ENCODE measurements at regions not wholly inside any gene's neighbourhood (a gene's known extent, or its start where the extent isn't known, plus 50 kb on each side); places are given as distances from the start of the nearest gene placed in this dataset.
"Not testable (repeated sequence)": the region's sequence is repeated elsewhere in the genome, so short reads cannot be mapped to it uniquely, and the experiment has no call there.

DNA sequence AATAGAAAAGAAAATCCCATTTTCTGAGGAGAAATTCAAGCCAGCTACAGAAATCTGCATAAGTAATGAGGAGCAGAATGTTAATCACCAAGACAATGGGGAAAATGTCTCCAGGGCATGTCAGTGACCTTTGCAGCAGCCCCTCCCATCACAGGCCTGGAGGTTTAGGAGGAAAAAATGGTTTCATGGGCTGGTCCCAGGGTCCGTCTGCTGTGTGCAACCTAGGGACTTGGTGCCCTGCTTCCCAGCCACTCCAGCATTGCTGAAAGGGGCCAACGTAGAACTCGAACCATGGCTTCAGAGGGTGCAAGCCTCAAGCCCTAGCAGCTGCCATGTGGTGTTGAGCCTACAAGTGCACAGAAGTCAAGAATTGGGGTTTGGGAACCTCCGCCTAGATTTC, 116.8 kb downstream of the ENC1 start:
- not testable (repeated sequence) for H3K27ac ChIP-seq (ENCODE audit: low read depth); H3K4me3 ChIP-seq (ENCODE audit: low read depth, low read length); H3K36me3 ChIP-seq (ENCODE audit: insufficient read depth); H3K4me1 ChIP-seq (ENCODE audit: insufficient read depth); DNase-seq (ENCODE audit: extremely low spot score)
- 95% methylated on average over 4 of the region's 4 CpGs for WGBS

DNA sequence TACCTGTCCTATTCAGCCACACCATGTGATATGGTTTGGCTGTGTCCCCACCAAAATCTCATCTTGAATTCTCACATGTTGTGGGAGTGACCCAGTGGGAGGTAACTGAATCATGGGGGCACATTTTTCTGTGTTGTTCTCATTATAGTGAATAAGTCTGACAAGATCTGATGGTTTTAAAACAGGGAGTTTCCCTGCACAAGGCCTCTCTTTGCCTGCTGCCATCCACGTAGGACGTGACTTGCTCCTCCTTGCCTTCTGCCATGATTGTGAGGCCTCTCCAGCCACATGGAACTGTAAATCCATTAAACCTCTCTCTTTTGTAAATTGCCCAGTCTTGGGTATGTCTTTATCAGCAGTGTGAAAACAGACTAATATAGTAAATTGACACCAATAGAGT, 117.7 kb downstream of the ENC1 start:
- H3K4me1 ChIP-seq (ENCODE audit: insufficient read depth); H3K4me3 ChIP-seq (ENCODE audit: low read depth, low read length); DNase-seq (ENCODE audit: extremely low spot score); H3K27ac ChIP-seq (ENCODE audit: low read depth); H3K36me3 ChIP-seq (ENCODE audit: insufficient read depth): not testable (repeated sequence)
- 94% methylated on average over 2 of the region's 2 CpGs for WGBS

DNA sequence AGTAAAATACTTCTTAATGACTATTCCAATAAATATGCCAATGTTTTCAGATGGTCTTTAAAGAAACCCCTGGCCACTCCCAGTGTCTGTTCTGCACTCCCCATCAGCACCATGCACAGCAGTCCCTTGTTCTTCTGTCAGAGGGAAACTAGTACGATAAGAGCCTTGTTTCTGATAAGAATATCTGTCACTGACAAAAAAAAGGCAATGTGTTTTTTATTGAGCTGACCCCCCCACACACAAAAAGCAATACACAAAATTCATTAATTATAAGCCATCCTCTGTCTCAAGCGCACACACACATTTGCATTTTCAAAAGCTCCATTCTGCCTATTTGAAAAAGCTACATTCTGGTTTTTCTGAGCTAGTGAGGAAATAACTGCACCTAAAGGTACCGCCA, 119.1 kb downstream of the ENC1 start:
- Histone ChIP-seq H3K4me1 (ENCODE audit: insufficient read depth) (no peaks in the 10 kb centered on the region), H3K36me3 (ENCODE audit: insufficient read depth) (no peaks in the 10 kb centered on the region), H3K4me3 (ENCODE audit: low read depth, low read length) (no peak overlapping the region), H3K27ac (ENCODE audit: low read depth) (no peak overlapping the region)
- DNase-seq (ENCODE audit: extremely low spot score): no peak
- WGBS: 79% methylated on average over 3 of the region's 3 CpGs

DNA sequence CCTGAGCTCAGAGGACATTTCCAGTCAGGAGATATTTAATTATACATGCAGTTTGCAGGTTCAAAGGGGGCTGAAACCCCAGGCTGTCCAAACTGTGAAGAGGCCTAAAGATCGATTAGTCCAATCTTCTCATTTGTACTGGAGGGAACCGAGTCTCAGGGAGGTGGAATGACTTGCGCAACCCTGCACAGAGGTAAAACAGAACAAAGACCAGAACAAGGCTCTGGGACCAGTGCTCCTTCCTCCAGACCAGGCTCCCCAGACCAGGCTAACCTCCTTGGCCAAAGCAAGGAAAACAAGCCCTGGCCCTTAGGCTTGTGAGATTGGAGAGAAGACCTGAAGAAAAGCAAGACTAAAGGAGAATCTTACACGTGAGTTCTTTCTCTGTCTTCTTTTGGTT, 120.8 kb downstream of the ENC1 start:
- Histone ChIP-seq H3K4me3 (ENCODE audit: low read depth, low read length) (no peak overlapping the region), H3K4me1 (ENCODE audit: insufficient read depth) (no peaks in the 10 kb centered on the region), H3K36me3 (ENCODE audit: insufficient read depth) (no peaks in the 10 kb centered on the region), H3K27ac (ENCODE audit: low read depth) (no peak overlapping the region)
- no peak for DNase-seq (ENCODE audit: extremely low spot score)
- 97% methylated on average over 4 of the region's 4 CpGs for WGBS

DNA sequence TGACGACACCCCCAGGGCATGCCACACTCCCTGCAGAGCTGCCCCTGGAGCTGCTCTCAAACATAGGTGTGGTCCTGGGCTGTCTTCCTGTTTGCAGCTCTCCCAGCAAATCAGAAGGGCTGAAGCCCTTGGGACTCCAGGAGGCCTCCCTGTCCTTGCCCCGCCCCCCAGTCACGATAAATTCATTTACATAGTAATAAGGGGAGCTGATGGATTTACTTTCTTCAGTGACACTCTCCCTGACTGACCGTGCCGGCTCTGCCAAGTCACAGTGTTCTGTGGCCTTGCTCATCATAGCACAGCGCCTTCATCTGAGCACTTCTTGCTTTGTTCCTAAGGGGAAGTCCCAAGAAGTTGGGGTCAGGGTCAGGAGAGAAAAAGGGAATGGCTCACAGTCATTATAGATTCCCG, 121.4 kb downstream of the ENC1 start:
- no peak overlapping the region for H3K27ac ChIP-seq (ENCODE audit: low read depth)
- no peak overlapping the region for H3K4me3 ChIP-seq (ENCODE audit: low read depth, low read length)

DNA sequence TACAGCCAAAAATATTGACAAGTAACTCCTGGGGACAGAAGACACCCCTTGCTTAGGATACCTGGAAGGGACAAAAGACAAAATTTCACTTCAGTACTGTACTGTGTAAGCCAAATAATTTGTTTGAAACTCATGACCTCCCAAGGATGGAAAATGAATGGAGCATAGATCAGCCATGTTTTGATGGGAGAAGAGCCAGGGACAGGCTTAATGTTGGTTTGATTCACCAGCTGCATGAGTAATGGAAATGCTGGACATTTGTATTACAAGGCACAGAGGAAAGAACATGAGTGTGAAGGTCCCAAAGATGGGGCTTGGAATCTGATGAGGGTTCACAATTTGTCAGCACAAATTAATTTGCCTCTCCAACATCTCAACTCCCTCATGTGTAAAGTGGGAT, 122.8 kb downstream of the ENC1 start:
- Histone ChIP-seq H3K4me1 (ENCODE audit: insufficient read depth) (no peaks in the 10 kb centered on the region), H3K4me3 (ENCODE audit: low read depth, low read length) (no peak overlapping the region), H3K27ac (ENCODE audit: low read depth) (no peak overlapping the region), H3K36me3 (ENCODE audit: insufficient read depth) (no peaks in the 10 kb centered on the region)
- DNase-seq (ENCODE audit: extremely low spot score): no peak

More for the DNA sequence above, 121.4 kb downstream of the ENC1 start:
- Histone ChIP-seq H3K4me1 (ENCODE audit: insufficient read depth) (no peaks in the 10 kb centered on the region), H3K36me3 (ENCODE audit: insufficient read depth) (no peaks in the 10 kb centered on the region)
- WGBS: 82% methylated on average over 7 of the region's 7 CpGs
- DNase-seq (ENCODE audit: extremely low spot score): no peak

DNA sequence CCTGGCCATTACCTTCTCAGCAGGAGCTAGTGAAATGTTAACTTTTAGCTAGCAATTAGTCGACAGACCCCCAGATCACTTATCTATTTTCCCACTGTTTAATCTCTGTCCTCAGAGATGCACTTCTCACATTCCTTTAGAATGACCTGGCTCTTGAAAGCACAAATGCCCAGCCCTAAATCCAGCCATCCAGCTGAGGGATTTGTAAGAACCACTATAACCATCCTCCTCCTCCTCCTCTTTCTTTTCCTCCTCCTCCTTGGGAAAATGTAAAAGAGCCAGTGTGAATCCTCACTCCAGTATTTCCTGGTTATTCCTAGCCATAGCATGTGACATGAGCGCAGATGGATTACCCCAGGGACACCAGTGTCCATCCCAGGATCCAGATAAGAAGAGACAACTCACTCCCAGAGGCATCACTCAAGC, 124.3 kb downstream of the ENC1 start:
- H3K4me1 ChIP-seq (ENCODE audit: insufficient read depth): no peaks in the 10 kb centered on the region
- DNase-seq (ENCODE audit: extremely low spot score): no peak
- no peaks in the 10 kb centered on the region for H3K36me3 ChIP-seq (ENCODE audit: insufficient read depth)
- H3K27ac ChIP-seq (ENCODE audit: low read depth): no peak overlapping the region
- 73% methylated on average over 2 of the region's 2 CpGs for WGBS
- H3K4me3 ChIP-seq (ENCODE audit: low read depth, low read length): no peak overlapping the region

DNA sequence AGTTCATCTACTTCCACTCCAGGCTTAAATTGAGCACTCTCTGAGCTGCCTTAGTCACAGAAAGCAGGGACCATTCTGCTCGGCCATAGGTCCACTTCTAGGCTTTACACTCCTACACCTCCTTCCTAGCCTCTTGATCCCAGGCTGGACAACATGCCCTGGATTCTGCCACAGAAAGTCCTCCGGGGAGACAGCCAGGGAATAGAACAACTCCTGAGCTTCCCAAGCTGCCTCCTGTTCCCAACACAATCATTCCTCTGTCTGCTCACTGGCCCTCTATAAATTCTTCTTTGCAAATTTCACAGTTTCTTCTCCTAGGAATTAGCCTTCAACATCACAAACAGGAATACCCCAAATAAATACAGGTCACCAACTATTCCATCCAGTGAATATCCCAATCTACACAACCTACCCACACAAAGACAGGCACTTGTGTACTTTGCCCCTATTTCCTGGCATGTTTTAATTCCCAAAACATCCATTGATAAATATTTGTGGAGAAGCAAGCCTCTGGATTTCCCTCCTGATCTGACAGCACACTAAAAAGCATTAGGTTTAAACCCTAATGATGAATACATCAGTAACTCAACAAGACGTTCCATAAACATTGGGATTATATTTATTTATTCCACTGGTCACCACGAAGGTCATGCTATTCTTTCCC, 125.5 kb downstream of the ENC1 start:
- no peak overlapping the region for H3K4me3 ChIP-seq (ENCODE audit: low read depth, low read length)
- H3K36me3 ChIP-seq (ENCODE audit: insufficient read depth): no peaks in the 10 kb centered on the region
- DNase-seq (ENCODE audit: extremely low spot score): no peak
- 44% methylated on average over 4 of the region's 4 CpGs for WGBS
- no peaks in the 10 kb centered on the region for H3K4me1 ChIP-seq (ENCODE audit: insufficient read depth)
- no peak overlapping the region for H3K27ac ChIP-seq (ENCODE audit: low read depth)

DNA sequence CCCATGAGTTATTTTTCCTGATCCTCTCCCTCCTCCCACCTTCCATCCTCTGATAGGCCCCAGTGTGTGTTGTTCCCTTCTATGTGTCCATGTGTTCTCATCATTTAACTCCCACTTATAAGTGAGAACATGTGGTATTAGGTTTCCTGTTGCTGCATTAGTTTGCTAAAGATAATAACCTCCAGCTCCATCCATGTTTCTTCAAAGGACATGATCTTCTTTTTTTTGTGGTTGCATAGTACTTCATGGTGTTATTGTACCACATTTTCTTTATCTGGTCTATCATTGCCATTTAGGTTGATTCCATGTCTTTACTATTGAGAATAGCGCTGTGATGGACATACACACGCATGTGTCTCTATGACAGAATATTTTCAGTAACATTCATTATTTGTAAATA, 128.8 kb downstream of the ENC1 start:
- H3K4me1 ChIP-seq (ENCODE audit: insufficient read depth); H3K4me3 ChIP-seq (ENCODE audit: low read depth, low read length); H3K27ac ChIP-seq (ENCODE audit: low read depth); H3K36me3 ChIP-seq (ENCODE audit: insufficient read depth); DNase-seq (ENCODE audit: extremely low spot score): not testable (repeated sequence)
- WGBS: 97% methylated on average over 2 of the region's 2 CpGs

DNA sequence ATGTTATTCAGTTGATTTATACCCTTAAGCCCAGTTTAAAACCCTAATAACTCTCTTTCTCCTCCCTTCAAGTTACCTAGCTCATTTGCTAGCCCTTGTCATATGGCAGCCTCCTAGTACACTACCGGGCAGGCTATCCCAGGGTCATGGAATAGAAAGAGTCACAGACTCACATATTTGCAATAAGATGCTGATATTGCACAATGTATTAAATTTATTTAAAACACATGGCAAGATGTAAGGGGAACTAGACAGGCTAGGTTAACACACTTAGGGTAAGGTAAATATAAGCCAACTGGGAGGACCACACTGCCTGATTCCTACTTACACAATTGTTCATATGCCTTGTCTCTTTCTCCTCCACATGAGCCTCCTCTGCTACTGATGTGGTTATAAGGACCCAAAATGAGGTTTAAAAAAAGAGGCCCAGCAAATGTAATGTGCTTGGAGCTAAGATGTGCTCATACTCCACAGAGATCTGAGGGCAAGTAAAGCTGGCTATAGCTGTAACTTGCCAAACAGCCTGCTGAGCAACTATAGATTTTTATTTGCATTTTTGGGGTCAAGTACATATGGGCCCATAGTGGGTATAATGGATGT, 130.0 kb downstream of the ENC1 start:
- Histone ChIP-seq H3K27ac (ENCODE audit: low read depth) (no peak overlapping the region), H3K4me3 (ENCODE audit: low read depth, low read length) (no peak overlapping the region), H3K4me1 (ENCODE audit: insufficient read depth) (no peaks in the 10 kb centered on the region), H3K36me3 (ENCODE audit: insufficient read depth) (no peaks in the 10 kb centered on the region)
- WGBS: 92% methylated on average over 1 of the region's 1 CpG
- no peak for DNase-seq (ENCODE audit: extremely low spot score)

DNA sequence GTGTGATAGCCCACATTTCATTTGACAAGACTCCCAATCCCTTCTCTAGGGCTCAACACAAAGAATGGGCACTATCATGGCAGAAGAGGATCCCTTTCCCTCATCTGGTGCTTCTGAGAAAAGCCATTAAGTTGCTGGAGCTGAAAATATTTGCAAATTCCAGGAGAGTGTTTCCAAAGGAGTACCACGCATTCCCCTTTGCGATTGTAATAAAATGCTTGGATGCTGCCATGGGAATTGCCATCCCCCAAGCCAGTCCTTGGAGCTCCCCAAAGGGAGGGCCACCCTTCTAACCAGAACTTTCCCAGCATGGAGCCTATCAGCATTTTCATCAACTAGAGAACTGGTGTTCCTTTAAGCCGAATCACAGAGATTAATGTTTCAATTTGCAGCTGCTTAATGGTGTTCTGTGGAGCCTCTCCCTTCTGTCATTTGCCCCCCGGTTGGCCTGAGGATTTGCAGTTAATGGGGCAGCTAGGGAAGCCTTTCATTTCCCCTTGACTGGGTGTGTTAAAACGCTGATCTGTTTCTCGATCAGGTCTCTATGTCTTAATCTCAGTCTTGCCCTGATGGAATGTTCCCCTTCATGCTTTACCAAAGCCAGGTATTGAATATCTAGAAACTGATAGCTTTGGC, 133.0 kb downstream of the ENC1 start:
- no peak overlapping the region for H3K4me3 ChIP-seq (ENCODE audit: low read depth, low read length)
- no peak for DNase-seq (ENCODE audit: extremely low spot score)
- H3K36me3 ChIP-seq (ENCODE audit: insufficient read depth): no peaks in the 10 kb centered on the region
- 75% methylated on average over 6 of the region's 6 CpGs for WGBS
- no peaks in the 10 kb centered on the region for H3K4me1 ChIP-seq (ENCODE audit: insufficient read depth)
- no peak overlapping the region for H3K27ac ChIP-seq (ENCODE audit: low read depth)

DNA sequence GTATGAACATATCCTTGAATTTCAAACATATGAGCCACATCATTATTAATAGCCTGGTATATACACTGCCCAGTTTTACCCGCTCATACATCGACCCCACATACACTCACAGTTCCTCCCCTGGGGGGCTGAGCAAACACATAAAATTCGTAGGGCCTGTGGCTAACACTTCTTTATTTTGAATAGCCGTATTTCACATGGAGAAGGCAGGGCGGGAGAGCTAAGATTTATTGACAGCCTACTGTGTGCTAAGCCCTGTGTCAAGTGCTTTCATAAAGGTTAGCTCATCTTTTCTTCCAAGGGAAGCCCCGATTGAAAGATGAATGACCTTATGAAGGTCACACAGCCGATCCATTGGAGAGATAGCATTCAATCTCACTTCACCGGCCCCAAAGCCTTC, 134.4 kb downstream of the ENC1 start:
- 89% methylated on average over 8 of the region's 8 CpGs for WGBS
- H3K36me3 ChIP-seq (ENCODE audit: insufficient read depth): no peaks in the 10 kb centered on the region
- no peak for DNase-seq (ENCODE audit: extremely low spot score)
- no peak overlapping the region for H3K27ac ChIP-seq (ENCODE audit: low read depth)
- H3K4me1 ChIP-seq (ENCODE audit: insufficient read depth): no peaks in the 10 kb centered on the region
- H3K4me3 ChIP-seq (ENCODE audit: low read depth, low read length): no peak overlapping the region

DNA sequence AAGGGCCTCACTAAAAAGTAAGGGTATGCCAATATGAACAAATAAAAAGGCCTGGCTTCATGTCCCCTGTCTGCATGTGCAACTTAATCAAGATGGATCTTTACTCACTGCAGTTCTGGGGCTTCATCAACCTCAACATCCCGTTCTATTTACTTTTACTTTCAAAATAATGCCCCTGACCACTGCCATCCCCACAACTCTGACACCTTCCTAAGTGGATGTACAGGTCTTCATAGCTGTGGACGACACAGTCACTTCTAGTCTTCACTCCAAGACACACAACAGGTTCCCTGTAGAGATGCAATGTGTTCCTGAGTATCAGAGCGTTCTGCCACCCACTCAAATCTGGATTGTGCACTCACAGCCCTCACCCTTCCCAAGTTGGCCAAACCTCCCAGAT, 136.1 kb downstream of the ENC1 start:
- 95% methylated on average over 3 of the region's 3 CpGs for WGBS

DNA sequence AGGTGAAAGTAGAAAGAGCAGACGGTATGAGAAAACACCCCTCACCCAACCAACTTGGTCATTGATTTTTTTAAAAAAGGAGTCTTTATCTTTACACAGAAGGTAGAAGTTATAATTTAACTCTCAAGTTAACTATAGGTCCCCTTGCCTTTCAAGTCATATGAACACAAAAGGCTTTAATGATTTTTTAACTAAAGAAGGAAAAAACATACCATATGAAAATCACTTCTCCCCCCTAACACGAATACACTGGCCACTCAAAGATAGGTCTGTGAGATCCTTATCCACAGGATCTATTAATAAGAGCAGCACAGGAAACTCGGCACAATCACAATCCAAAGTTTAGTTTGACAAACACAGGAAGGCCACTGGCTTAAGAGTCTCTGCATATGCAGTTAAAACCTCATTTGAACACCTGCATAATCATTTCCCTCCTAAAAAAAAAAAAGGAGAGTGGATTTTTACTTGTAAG, 138.0 kb downstream of the ENC1 start:
- Histone ChIP-seq H3K27ac (ENCODE audit: low read depth) (no peak overlapping the region), H3K36me3 (ENCODE audit: insufficient read depth) (no peaks in the 10 kb centered on the region), H3K4me3 (ENCODE audit: low read depth, low read length) (no peak overlapping the region), H3K4me1 (ENCODE audit: insufficient read depth) (no peaks in the 10 kb centered on the region)
- DNase-seq (ENCODE audit: extremely low spot score): no peak
- WGBS: 58% methylated on average over 3 of the region's 3 CpGs

More for the DNA sequence above, 136.1 kb downstream of the ENC1 start:
- DNase-seq (ENCODE audit: extremely low spot score): no peak
- H3K4me3 ChIP-seq (ENCODE audit: low read depth, low read length): no peak overlapping the region
- no peaks in the 10 kb centered on the region for H3K4me1 ChIP-seq (ENCODE audit: insufficient read depth)
- H3K36me3 ChIP-seq (ENCODE audit: insufficient read depth): no peaks in the 10 kb centered on the region
- no peak overlapping the region for H3K27ac ChIP-seq (ENCODE audit: low read depth)
